ENCODE measurements at regions not wholly inside any gene's neighbourhood (a gene's known extent, or its start where the extent isn't known, plus 50 kb on each side); places are given as distances from the start of the nearest gene placed in this dataset.

GRCh38 chr9:107989099-107989498 lies 499.5 kb upstream of the KLF4 start:
- CTCF ChIA-PET = no interaction called here
- POLR2A ChIA-PET (ENCODE audit: unreplicated experiment) = no interaction called here
- peak; percentile 27; the same call in 1 of the 2 replicates for ATAC-seq (ENCODE audit: low read depth)
- no TSS peak for BruUV-seq (replicated peaks)
- H3K23ac ChIP-seq (ENCODE audit: low read depth, low read length) = no peak overlapping the region
- TF ChIP-seq CEBPB (IDR thresholded peaks at IDR 0.05; ENCODE audit: low read depth, low read length) (no peak), RAD21 (IDR thresholded peaks at IDR 0.05; ENCODE audit: low read length) (no peak), RFX5 (IDR thresholded peaks at IDR 0.05; ENCODE audit: low read depth, low read length) (no peak)
- no peak overlapping the region for H2AK5ac ChIP-seq (ENCODE audit: low read depth, low read length)
- WGBS, 2 experiments (ENCODE audit: extremely low coverage in 2 of 2, insufficient read length in 1 of 2) = 100% methylated on average over 1 of the region's 4 CpGs; no CpG with 5 or more reads in 1 of the 2 experiments
- H3K79me1 ChIP-seq (ENCODE audit: low read depth in 1 of 2, low read length in 2 of 2) = no peaks in the 10 kb centered on the region
- H4K20me1 ChIP-seq (ENCODE audit: insufficient read depth, low read length) = no peaks in the 10 kb centered on the region
- no peak overlapping the region for H2BK15ac ChIP-seq (ENCODE audit: low read depth, low read length)
- H2BK20ac ChIP-seq (ENCODE audit: low read depth, low read length) = no peak overlapping the region
- in situ Hi-C loops (cut with MboI; ENCODE audit: low sequenced_read_pairs) = no loop called here
- no peak overlapping the region for H2BK5ac ChIP-seq (ENCODE audit: low read depth, low read length, poor library complexity, severe bottlenecking)
- H3K18ac ChIP-seq (ENCODE audit: low read depth, low read length) = no peak overlapping the region
- no peak overlapping the region for H2AFZ ChIP-seq (replicated peaks; ENCODE audit: low read length, poor library complexity)
- no peak overlapping the region for H3K14ac ChIP-seq (replicated peaks; ENCODE audit: low read depth, low read length)
- DNase-seq = no peak
- H3K9me1 ChIP-seq (ENCODE audit: insufficient read depth, low read length) = no peaks in the 10 kb centered on the region
- H3K27ac ChIP-seq (ENCODE audit: insufficient read depth, low read length) = no peak overlapping the region
- no peak overlapping the region for H4K91ac ChIP-seq (ENCODE audit: insufficient read depth, low read depth, low read length)
- no peak overlapping the region for H4K5ac ChIP-seq (ENCODE audit: low read depth, low read length)
- H3K9me3 ChIP-seq (ENCODE audit: control insufficient read depth, insufficient read depth, low read length) = no peaks in the 10 kb centered on the region
- no peak overlapping the region for H4K8ac ChIP-seq (ENCODE audit: low read depth in 2 of 2, low read length in 2 of 2)
- H3K27me3 ChIP-seq (ENCODE audit: control insufficient read depth, insufficient read depth, low read length) = no peaks in the 10 kb centered on the region
- H3K9ac ChIP-seq (ENCODE audit: low read depth, low read length) = no peak overlapping the region
- H3K56ac ChIP-seq (ENCODE audit: extremely low read depth, insufficient read depth, low read length) = no peak overlapping the region
- H2AK9ac ChIP-seq (replicated peaks; ENCODE audit: low read depth, low read length, poor library complexity) = no peak overlapping the region
- H3K4ac ChIP-seq (ENCODE audit: low read depth, low read length) = no peak overlapping the region
- intact Hi-C loops (cut with micrococcal nuclease) = no loop called here
- no peak overlapping the region for H3K4me2 ChIP-seq (ENCODE audit: low read depth, low read length)
- no peaks in the 10 kb centered on the region; the same call in 1 of the 2 replicates for H3K4me1 ChIP-seq (ENCODE audit: control insufficient read depth, insufficient read depth, low read length)
- H3K36me3 ChIP-seq (ENCODE audit: control insufficient read depth, insufficient read depth, low read length) = no peaks in the 10 kb centered on the region
- dilution Hi-C loops (cut with HindIII; ENCODE audit: low sequenced_read_pairs, unreplicated experiment) = no loop called here
- H2BK120ac ChIP-seq (ENCODE audit: low read depth, low read length) = no peak overlapping the region
- no peak overlapping the region for H3K4me3 ChIP-seq (ENCODE audit: insufficient read depth, low read depth, low read length)
